ENCODE measurements at regions not wholly inside any gene's neighbourhood (a gene's known extent, or its start where the extent isn't known, plus 50 kb on each side); places are given as distances from the start of the nearest gene placed in this dataset.

DNA sequence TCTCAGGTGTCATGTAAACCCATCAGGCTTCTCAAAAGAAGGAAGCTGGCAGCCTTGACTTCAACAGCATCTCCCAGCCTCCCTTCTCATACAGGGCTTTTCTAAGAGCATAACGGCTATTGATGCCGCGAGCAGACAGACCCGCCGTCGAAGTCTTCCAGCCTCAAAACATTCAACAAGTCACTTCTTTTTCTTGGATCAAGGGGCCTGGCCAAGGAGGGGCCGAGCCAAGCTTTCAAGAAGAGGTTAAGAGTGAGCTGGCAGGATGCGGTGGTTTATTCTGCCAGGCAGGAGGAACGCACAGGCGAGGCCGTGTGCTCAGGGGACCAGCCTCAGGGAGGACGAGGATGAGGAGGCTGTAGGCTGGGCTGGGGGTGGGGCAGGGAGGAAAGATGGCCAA lies 102.9 kb upstream of the RFLNA start:
- ChIA-PET POLR2A (no interaction called here), CTCF (interaction anchor here (1.5 kb wide), 1 partner anchor 108 kb away, joined by 4 read pairs; no protein-coding TSS in a partner anchor)
- H3K27ac ChIP-seq = no peak overlapping the region
- H3K4me3 ChIP-seq = no peak overlapping the region
- peaks cover 8% of the 10 kb centered on the region for H3K9me3 ChIP-seq
- no peak for TF ChIP-seq TP53 (CRISPR knock-in tag; IDR thresholded peaks at IDR 0.05)
- no peak for TF ChIP-seq ZFP36 (IDR thresholded peaks at IDR 0.05; ENCODE audit: borderline replicate concordance, partially characterized antibody)
- FAIRE-seq (no peak), ATAC-seq (no peak), DNase-seq (ENCODE audit: low read depth in 1 of 2, low spot score in 1 of 2) (no peak)
- peaks cover 6% of the 10 kb centered on the region; the same call in 1 of the 3 replicates for H3K4me1 ChIP-seq
- no peak overlapping the region for H3K4me2 ChIP-seq
- WGBS (ENCODE audit: missing lambda C conversion rate) = 85% methylated on average over 11 of the region's 12 CpGs

- no peaks in the 10 kb centered on the region for H3K4me1 ChIP-seq
- ChIA-PET POLR2A (no interaction called here), CTCF (interaction anchor here (1.0 to 1.4 kb wide), 2 partner anchors 19 to 20 kb away, joined by 3 to 4 read pairs; no protein-coding TSS in a partner anchor)
- H3K27ac ChIP-seq = no peak overlapping the region
- H3K4me3 ChIP-seq = no peak overlapping the region
- TF ChIP-seq NFE2L2 (conservative IDR thresholded peaks at IDR 0.05; ENCODE audit: low read length) (no peak), CTCF (IDR thresholded peaks at IDR 0.05) (no peak), EHF (CRISPR knock-in tag; IDR thresholded peaks at IDR 0.05) (no peak), USF2 (IDR thresholded peaks at IDR 0.05) (no peak), HEYL (CRISPR knock-in tag; IDR thresholded peaks at IDR 0.05) (no peak), ELK1 (IDR thresholded peaks at IDR 0.05; ENCODE audit: low read depth, low read length) (no peak), FOSL2 (IDR thresholded peaks at IDR 0.05) (no peak), FOSL2 (CRISPR knock-in tag; IDR thresholded peaks at IDR 0.05) (no peak), TP53 (CRISPR knock-in tag; IDR thresholded peaks at IDR 0.05) (no peak), HDAC2 (IDR thresholded peaks at IDR 0.05) (no peak), ATOH8 (CRISPR knock-in tag; IDR thresholded peaks at IDR 0.05; ENCODE audit: low read depth) (no peak), ZNF302 (CRISPR knock-in tag; IDR thresholded peaks at IDR 0.05) (no peak), GATA3 (IDR thresholded peaks at IDR 0.05; ENCODE audit: borderline replicate concordance) (no peak), RCOR1 (IDR thresholded peaks at IDR 0.05; ENCODE audit: low read depth, low read length) (no peak), RARB (CRISPR knock-in tag; IDR thresholded peaks at IDR 0.05) (no peak), POLR2AphosphoS2 (conservative IDR thresholded peaks at IDR 0.05; ENCODE audit: low read length) (no peak), MAZ (IDR thresholded peaks at IDR 0.05; ENCODE audit: borderline replicate concordance, low read depth, low read length) (no peak), CBX2 (IDR thresholded peaks at IDR 0.05; ENCODE audit: borderline replicate concordance, low read depth) (no peak), MYC (IDR thresholded peaks at IDR 0.05; ENCODE audit: borderline replicate concordance, low read length) (no peak), FOXS1 (CRISPR knock-in tag; IDR thresholded peaks at IDR 0.05) (no peak)
- 67% methylated on average over 15 of the region's 15 CpGs for WGBS (ENCODE audit: missing lambda C conversion rate)
- H3K4me2 ChIP-seq = no peak overlapping the region
- peaks cover 15% of the 10 kb centered on the region for H3K9me3 ChIP-seq
- DNase-seq (ENCODE audit: low read depth in 1 of 2, low spot score in 1 of 2) = no peak
- ATAC-seq = no peak
- no peak for FAIRE-seq
Observed at GRCh38 chr12:124194264-124194892, 100.5 kb upstream of the RFLNA start.
